GM06990 (cell line): ENCODE measurements at regions not wholly inside any gene's neighbourhood (a gene's known extent, or its start where the extent isn't known, plus 50 kb on each side); places are given as distances from the start of the nearest gene placed in this dataset.

ENCODE experiments used
- DNase-seq: peaks from one replicate; pipeline ENCODE4 v3.0.0-alpha.2; 2011; ENCODE audit not compliant: insufficient read length; ENCODE audit errors: extremely low read depth
- H3K27me3 ChIP-seq: replicated peaks from 2 replicates; pipeline ENCODE4 v1.6.0; 2011; ENCODE audit warnings: low read length; ENCODE audit not compliant: control insufficient read depth, insufficient read depth
- H3K36me3 ChIP-seq: 2 replicates; pipeline ENCODE4 v1.5.1; 2011; ENCODE audit warnings: low read length; ENCODE audit not compliant: control insufficient read depth, insufficient read depth
- H3K4me3 ChIP-seq: replicated peaks from 2 replicates; pipeline ENCODE4 v1.5.1; 2011; ENCODE audit warnings: low read depth, mild to moderate bottlenecking, control low read depth, low read length
- TF ChIP-seq, protein P1 (sequence below): IDR thresholded peaks from 2 replicates; pipeline ENCODE4 v1.5.1; 2011; ENCODE audit warnings: low read length, control low read depth, mild to moderate bottlenecking, inconsistent platforms; ENCODE audit not compliant: insufficient read depth, poor library complexity, severe bottlenecking

DNA sequence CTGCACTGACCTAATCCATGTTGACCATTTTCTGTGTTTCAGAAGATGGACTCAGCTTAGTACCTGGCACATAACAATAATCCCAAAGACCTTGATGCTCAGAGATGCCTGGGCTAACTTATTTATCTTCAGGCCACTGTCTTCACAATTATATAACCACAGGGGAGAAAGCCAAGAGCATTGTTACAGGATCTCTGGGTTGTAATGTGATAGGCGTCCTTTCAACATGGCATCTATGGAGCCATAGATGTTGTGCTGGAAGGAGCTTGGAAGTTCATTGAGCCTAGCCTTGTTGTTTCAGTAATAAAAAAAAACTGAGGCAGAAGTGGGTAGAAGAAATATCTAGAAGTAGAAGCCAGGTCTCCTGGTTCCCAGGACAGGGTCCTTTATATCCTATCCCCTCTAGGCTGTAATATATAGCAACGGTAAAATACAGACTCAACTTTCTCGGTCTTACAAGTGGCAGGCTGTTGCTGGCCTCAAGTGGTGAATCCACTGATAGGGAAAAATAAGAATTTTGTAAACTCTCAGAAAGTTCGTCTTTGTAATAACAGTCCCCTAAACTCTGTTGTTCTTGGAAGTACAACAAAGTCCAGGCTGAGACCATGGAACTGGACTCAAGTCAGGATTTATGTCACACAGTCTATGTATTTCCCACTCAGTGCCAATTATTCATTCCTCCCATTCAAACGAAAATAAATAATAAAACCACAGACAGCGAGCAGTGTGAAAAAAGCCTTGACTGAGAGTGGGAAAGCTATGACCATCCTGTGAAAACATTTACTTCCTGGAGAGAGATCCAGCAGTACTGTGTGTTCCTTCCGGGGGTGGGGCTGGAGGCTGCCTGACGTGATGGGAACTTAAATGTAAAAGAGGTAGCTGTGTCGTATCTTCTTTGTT lies 277.6 kb downstream of the REEP3 start:
- TF ChIP-seq, protein P1, sequence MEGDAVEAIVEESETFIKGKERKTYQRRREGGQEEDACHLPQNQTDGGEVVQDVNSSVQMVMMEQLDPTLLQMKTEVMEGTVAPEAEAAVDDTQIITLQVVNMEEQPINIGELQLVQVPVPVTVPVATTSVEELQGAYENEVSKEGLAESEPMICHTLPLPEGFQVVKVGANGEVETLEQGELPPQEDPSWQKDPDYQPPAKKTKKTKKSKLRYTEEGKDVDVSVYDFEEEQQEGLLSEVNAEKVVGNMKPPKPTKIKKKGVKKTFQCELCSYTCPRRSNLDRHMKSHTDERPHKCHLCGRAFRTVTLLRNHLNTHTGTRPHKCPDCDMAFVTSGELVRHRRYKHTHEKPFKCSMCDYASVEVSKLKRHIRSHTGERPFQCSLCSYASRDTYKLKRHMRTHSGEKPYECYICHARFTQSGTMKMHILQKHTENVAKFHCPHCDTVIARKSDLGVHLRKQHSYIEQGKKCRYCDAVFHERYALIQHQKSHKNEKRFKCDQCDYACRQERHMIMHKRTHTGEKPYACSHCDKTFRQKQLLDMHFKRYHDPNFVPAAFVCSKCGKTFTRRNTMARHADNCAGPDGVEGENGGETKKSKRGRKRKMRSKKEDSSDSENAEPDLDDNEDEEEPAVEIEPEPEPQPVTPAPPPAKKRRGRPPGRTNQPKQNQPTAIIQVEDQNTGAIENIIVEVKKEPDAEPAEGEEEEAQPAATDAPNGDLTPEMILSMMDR, result no peak
- Histone ChIP-seq H3K4me3 (no peak overlapping the region), H3K36me3 (no peaks in the 10 kb centered on the region), H3K27me3 (no peaks in the 10 kb centered on the region)
- DNase-seq, result no peak

DNA sequence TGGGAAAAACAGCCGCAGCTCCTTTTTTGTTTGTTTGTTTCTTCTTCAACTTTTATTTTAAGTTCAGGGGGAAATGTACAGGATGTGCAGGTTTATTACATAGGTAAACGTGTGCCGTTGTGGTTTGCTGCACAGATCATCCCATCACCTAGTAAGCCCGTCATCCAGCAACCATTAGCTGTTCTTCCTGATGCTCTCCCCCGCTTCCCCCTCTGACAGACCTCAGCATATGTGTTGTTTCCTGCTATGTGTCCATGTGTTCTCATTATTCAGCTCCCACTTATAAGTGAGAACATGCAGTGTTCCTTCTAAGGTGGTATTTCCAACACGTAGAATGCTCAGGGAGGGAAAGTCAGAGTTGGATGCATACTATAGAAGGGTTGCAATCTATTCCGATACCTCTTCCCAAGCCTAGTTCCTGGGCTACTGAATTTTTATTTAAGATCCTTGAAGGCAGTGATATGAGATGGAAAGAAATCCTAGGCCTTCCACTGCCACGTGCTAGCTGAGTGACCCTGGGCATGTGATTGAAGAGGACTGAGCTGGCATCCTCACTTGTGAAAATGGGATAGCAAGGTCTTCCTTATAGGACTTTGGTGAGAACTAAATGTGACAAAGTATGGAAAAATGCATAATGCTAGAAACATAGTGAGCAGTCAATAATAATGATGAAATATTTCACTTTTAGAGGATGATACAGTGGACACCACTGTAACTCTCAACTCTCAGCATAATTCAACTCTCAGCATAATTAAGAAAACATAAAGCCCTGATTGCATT lies 278.5 kb downstream of the REEP3 start:
- H3K4me3 ChIP-seq, result no peak overlapping the region

DNA sequence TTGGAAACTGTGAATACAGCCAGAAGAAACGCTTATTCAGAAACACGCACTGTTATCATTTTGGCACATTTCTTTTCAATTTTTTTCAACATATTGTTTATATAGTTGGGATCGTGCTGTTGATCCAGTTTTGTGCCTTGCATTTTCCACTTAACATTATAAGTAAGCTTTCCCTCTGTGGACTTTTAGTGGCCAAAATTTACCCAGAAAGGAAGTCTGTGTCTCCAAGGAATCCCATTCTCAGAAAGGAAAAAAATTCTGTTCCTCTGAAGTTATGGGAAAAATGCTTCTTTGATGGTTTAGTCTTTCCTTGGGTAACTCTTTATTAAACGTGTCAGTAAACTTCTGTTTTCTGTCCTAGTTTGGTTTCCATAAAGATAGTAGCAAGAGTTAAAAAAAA lies 280.0 kb downstream of the REEP3 start:
- no peak overlapping the region for H3K4me3 ChIP-seq
- TF ChIP-seq, protein P1, result no peak
- H3K36me3 ChIP-seq, result no peaks in the 10 kb centered on the region
- H3K27me3 ChIP-seq, result no peaks in the 10 kb centered on the region
- DNase-seq, result no peak

More for the DNA sequence above, 278.5 kb downstream of the REEP3 start:
- H3K36me3 ChIP-seq, result no peaks in the 10 kb centered on the region
- TF ChIP-seq, protein P1, result no peak
- DNase-seq, result no peak
- H3K27me3 ChIP-seq, result no peaks in the 10 kb centered on the region

DNA sequence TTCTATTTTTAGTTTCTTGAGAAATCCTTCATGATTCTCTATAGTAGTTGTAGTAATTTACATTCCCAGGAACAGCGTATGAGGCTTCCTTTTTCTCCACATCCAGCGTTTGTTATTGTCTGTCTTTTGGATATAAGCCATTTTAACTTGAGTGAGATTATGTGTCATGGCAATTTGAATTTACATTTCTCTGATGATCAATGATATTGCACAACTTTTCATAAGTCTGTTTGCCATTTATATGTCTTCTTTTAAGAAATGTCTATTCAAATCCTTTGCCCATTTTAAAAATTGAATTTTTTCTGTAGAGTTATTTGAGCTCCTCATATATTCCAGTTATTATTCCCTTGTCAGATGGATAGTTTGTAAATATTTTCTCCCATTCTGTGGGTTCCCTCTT lies 285.1 kb downstream of the REEP3 start:
- Histone ChIP-seq H3K36me3 (no peaks in the 10 kb centered on the region), H3K27me3 (no peaks in the 10 kb centered on the region), H3K4me3 (no peak overlapping the region)
- TF ChIP-seq, protein P1, result no peak
- no peak for DNase-seq

DNA sequence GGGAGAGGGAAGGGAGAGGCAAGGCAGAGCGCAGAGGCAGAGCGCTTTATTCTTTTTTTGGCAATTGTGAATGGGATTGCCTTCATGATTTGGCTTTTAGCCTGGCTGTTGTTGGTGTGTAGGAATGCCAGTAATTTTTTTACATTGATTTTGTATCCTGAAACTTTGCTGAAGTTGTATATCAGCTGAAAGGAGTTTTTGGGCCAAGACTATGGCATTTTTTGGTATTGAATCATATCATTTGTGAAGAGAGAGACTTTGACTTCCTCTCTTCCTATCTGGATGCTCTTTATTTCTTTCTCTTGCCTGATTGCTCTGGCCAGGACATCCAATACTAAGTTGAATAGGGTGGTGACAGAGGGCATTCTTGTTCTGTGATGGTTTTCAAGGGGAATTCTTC lies 291.3 kb downstream of the REEP3 start:
- no peak overlapping the region for H3K4me3 ChIP-seq
- DNase-seq, result no peak
- H3K36me3 ChIP-seq, result no peaks in the 10 kb centered on the region
- no peaks in the 10 kb centered on the region; the same call in 1 of the 2 replicates for H3K27me3 ChIP-seq
- TF ChIP-seq, protein P1, result no peak
